ENCODE measurements at regions not wholly inside any gene's neighbourhood (a gene's known extent, or its start where the extent isn't known, plus 50 kb on each side); places are given as distances from the start of the nearest gene placed in this dataset.

GRCh38 chr9:20208961-20209371 is 413.3 kb downstream of the MLLT3 start:
- TF ChIP-seq POLR2AphosphoS5 (IDR thresholded peaks at IDR 0.05) (no peak), CTCF (IDR thresholded peaks at IDR 0.05) (no peak)

Measured in stomach (tissue), 4 donors.